Heart right ventricle (tissue), 16 donors: ENCODE measurements at regions not wholly inside any gene's neighbourhood (a gene's known extent, or its start where the extent isn't known, plus 50 kb on each side); places are given as distances from the start of the nearest gene placed in this dataset.

Experiments used
- ATAC-seq, 8 donors: fragments of 200-7000 bp; cut with Tn5 transposase; one replicate each; pipeline ENCODE4 v1.9.1; 2020; ENCODE audit warnings: mild to moderate bottlenecking in 8 of 8, moderate library complexity in 8 of 8, moderate number of reproducible peaks in 1 of 8
- DNase-seq, 2 donors: peaks; one replicate each; pipeline ENCODE4 v3.0.0-alpha.2; 2020
- H3K27ac ChIP-seq, 10 donors: fragments of 200-600 bp; sonication (generic) in 2 of 10; one replicate each; pipeline versions ENCODE4 v1.5.0 to v1.8.0; 2020 to 2022; ENCODE audit warnings: mild to moderate bottlenecking in 3 of 10
- H3K27me3 ChIP-seq, 7 donors: fragments of 200-600 bp; one replicate each; pipeline ENCODE4 v1.8.0; 2021 to 2022; ENCODE audit warnings: mild to moderate bottlenecking in 2 of 7
- H3K36me3 ChIP-seq, 9 donors: fragments of 200-600 bp; sonication (generic) in 1 of 9; one replicate each; pipeline versions ENCODE4 v1.5.0 to v1.8.0; 2020 to 2022; ENCODE audit warnings: mild to moderate bottlenecking in 2 of 9
- H3K4me1 ChIP-seq, 9 donors: fragments of 200-600 bp; sonication (generic) in 1 of 9; one replicate each; pipeline versions ENCODE4 v1.5.0 to v1.8.0; 2020 to 2022; ENCODE audit warnings: mild to moderate bottlenecking in 4 of 9
- H3K4me3 ChIP-seq, 10 donors: fragments of 200-600 bp; sonication (generic) in 2 of 10; one replicate each; pipeline versions ENCODE4 v1.5.0 to v1.8.0; 2020 to 2022; ENCODE audit warnings: mild to moderate bottlenecking in 7 of 10, moderate library complexity in 2 of 10
- H3K9me3 ChIP-seq, 11 donors: fragments of 200-600 bp in 10 of 11; sonication (generic) in 2 of 11; one replicate each; pipeline versions ENCODE4 v1.5.0 to v1.8.0; 2013 to 2022; ENCODE audit warnings: mild to moderate bottlenecking in 2 of 11, control low read depth in 1 of 11, moderate library complexity in 1 of 11
- WGBS, 2 donors: extraction: QIAGEN DNeasy Blood & Tissue Kit; methylation state at CpG; one replicate each; pipeline ENCODE4 v1.1.7; 2013; ENCODE audit warnings: inconsistent platforms in 1 of 2; 5-methylcytosine and 5-hydroxymethylcytosine counted together
- intact Hi-C, 10 donors: fragments of 100-400 bp; cut with DNase I; formaldehyde crosslinking; loops; one replicate each; pipeline versions ENCODE4 v1.11.1 to v1.14.2; 2022
- TF ChIP-seq, protein P1 (sequence below), 9 donors: fragments of 200-600 bp; sonication (generic) in 2 of 9; IDR thresholded peaks; one replicate each; pipeline versions ENCODE4 v1.5.0 to v1.8.0; 2021 to 2022; ENCODE audit warnings: antibody characterized with exemption in 9 of 9, mild to moderate bottlenecking in 5 of 9, moderate library complexity in 1 of 9
- donor health status: Arrhythmogenic right ventricular cardiomyopathy.
- donor health status: ischemic (EF 13 %, LVEDD 7.1; RV severe dilation, severe dysfunction).
- donor health status: healthy with polysubstance abuse.
- donor health status: DM: no; HTN: yes; CAD: no.
- donor health status: DM: no; HTN: no; CAD: no.
- donor health status: ischemic (EF 25% LVEDD 6.9; RV normal size, moderate dysfunction).
- donor health status: ischemic (EF 25% LVEDD 5.7; RV mildly dilated, moderate dysfunction).
- donor health status: healthy.
- donor health status: DM: yes; HTN: yes; CAD: no.
- donor health status: Ischemic cardiomyopathy.
- donor health status: ischemic (EF 35%, LVEDD 5.7; RV mildly dilated, moderate dysfunction).
- donor health status: nonischemic (EF 11% LVEDD 7.7; RV severe dilation, severe dysfunction).
- donor health status: DM: yes; HTN: yes; CAD: no.
- donor health status: PGD.
- donor health status: ischemic (EF 29% LVEDD 5.4; RV normal size, mild dysfunction).
- donor health status: nonischemic (EF 23%, LVEDD 6.1; RV moderate dilation, normal function).

GRCh38 chr11:93248602-93249001, 50.8 kb upstream of the SLC36A4 start:
- DNase-seq (no peak), ATAC-seq (no peak)
- intact Hi-C loops: no loop called here
- WGBS, 2 donors: 0 to 16% methylated on average over 1 of the region's 1 CpG
- H3K4me1 ChIP-seq: no peaks in the 10 kb centered on the region
- no peak overlapping the region for H3K27ac ChIP-seq
- TF ChIP-seq, protein P1, sequence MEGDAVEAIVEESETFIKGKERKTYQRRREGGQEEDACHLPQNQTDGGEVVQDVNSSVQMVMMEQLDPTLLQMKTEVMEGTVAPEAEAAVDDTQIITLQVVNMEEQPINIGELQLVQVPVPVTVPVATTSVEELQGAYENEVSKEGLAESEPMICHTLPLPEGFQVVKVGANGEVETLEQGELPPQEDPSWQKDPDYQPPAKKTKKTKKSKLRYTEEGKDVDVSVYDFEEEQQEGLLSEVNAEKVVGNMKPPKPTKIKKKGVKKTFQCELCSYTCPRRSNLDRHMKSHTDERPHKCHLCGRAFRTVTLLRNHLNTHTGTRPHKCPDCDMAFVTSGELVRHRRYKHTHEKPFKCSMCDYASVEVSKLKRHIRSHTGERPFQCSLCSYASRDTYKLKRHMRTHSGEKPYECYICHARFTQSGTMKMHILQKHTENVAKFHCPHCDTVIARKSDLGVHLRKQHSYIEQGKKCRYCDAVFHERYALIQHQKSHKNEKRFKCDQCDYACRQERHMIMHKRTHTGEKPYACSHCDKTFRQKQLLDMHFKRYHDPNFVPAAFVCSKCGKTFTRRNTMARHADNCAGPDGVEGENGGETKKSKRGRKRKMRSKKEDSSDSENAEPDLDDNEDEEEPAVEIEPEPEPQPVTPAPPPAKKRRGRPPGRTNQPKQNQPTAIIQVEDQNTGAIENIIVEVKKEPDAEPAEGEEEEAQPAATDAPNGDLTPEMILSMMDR (IDR thresholded peaks at IDR 0.05): peak in 1 of 9 donors; percentile 14
- no peaks in the 10 kb centered on the region for H3K27me3 ChIP-seq
- H3K4me3 ChIP-seq: no peak overlapping the region
- H3K9me3 ChIP-seq: peaks cover 0 to 6% (median 0%) of the 10 kb centered on the region in 11 donors
- H3K36me3 ChIP-seq: no peaks in the 10 kb centered on the region

DNA sequence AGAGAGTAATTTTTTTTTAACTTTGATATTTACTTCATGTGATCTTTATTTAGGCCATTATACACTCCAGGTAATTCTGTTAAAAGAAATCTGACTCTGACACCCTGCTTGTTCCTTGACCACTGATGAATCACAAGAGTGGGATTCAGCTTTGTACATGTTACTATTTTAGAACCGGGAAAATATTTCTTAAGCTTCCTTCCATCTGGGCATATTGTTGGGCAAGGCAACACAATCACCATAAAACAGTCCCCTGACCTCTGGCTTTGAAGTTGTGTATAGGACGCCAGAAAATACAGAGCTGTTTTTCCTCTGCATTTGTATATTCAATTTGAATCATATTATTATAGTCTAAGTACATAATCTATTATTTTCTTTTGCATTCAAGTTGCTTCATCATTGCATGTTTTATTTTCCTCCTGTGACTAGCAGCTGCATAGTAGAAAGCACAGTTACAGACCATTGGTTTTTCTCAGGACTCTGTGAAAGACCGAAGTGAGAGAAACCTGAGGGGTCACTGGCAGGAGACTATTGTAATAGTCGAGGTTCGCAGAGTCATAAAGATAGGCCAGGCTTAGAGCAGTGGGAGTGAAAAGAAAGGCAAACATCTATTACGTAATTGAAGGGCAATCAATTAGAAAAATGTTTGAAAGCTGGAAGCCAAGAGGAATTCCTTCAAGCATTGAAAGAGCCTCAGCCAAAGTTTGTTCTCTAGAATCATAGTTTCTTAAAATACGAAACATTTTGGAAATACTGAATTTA, 51.8 kb upstream of the SLC36A4 start:
- intact Hi-C loops: no loop called here
- ATAC-seq (no peak), DNase-seq (no peak)
- Histone ChIP-seq H3K4me1 (no peaks in the 10 kb centered on the region), H3K9me3 (peaks cover 0 to 15% (median 0%) of the 10 kb centered on the region in 11 donors), H3K27me3 (no peaks in the 10 kb centered on the region), H3K27ac (no peak overlapping the region), H3K4me3 (no peak overlapping the region), H3K36me3 (no peaks in the 10 kb centered on the region)
- TF ChIP-seq, protein P1 (IDR thresholded peaks at IDR 0.05): no peak
- WGBS, 2 donors: 49 to 53% methylated on average over 7 of the region's 7 CpGs

DNA sequence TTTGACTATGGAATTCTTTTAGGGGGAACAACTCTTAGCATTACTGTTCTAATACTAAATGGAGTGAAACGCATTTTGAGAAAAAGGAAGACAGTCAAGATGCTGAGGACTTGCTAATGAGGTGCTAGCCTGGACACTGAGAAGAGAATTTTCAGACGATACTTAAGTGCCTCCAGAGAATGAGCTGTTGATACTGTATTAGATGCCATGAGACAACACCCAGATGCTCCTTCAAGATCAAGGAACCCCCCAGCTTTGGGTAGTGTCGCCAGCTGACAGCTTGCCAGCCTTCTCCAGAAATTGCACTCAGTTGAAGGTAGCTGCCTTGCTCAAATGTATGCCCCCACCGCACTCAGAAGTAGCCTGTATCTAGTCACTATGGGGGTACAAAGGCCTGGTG, 52.5 kb upstream of the SLC36A4 start:
- H3K36me3 ChIP-seq: no peaks in the 10 kb centered on the region

GRCh38 chr11:93251922-93252321, 54.1 kb upstream of the SLC36A4 start:
- WGBS, 2 donors: 82 to 93% methylated on average over 1 of the region's 1 CpG
- TF ChIP-seq, protein P1 (IDR thresholded peaks at IDR 0.05): no peak
- no peaks in the 10 kb centered on the region for H3K4me1 ChIP-seq
- no peak for DNase-seq
- H3K4me3 ChIP-seq: no peak overlapping the region
- H3K27ac ChIP-seq: no peak overlapping the region
- intact Hi-C loops: no loop called here
- peaks cover 0 to 10% (median 0%) of the 10 kb centered on the region in 11 donors for H3K9me3 ChIP-seq
- no peaks in the 10 kb centered on the region for H3K36me3 ChIP-seq
- H3K27me3 ChIP-seq: no peaks in the 10 kb centered on the region
- no peak for ATAC-seq

More for the DNA sequence above, 52.5 kb upstream of the SLC36A4 start:
- intact Hi-C loops: no loop called here
- TF ChIP-seq, protein P1 (IDR thresholded peaks at IDR 0.05): no peak
- Histone ChIP-seq H3K27me3 (no peaks in the 10 kb centered on the region), H3K4me1 (no peaks in the 10 kb centered on the region), H3K9me3 (peaks cover 0 to 15% (median 0%) of the 10 kb centered on the region in 11 donors), H3K27ac (no peak overlapping the region), H3K4me3 (no peak overlapping the region)
- 73% methylated on average over 4 of the region's 4 CpGs for WGBS, 2 donors
- ATAC-seq: no peak
- no peak for DNase-seq
